CD4-positive, CD25-positive, alpha-beta regulatory T cell (primary cell): ENCODE measurements at regions not wholly inside any gene's neighbourhood (a gene's known extent, or its start where the extent isn't known, plus 50 kb on each side); places are given as distances from the start of the nearest gene placed in this dataset.

Experiments used
- ATAC-seq, 2 donors: fragments of 150-1000 bp; cut with Tn5 transposase; one replicate each; pipeline ENCODE4 v1.10.0; 2021; ENCODE audit warnings: low read depth in 2 of 2, moderate number of reproducible peaks in 2 of 2, moderate library complexity in 1 of 2
- DNase-seq, 3 donors: peaks; one replicate each; pipeline versions ENCODE4 v3.0.0 to v3.0.0-alpha.2; 2012 to 2022; ENCODE audit warnings: mixed read lengths in 1 of 3
- H3K27ac ChIP-seq: one replicate; pipeline ENCODE4 v1.7.0; 2013; ENCODE audit warnings: mild to moderate bottlenecking, low read length; ENCODE audit not compliant: insufficient read depth, poor library complexity, severe bottlenecking
- H3K27me3 ChIP-seq: one replicate; pipeline ENCODE4 v1.7.0; 2013; ENCODE audit warnings: low read length; ENCODE audit not compliant: control insufficient read depth, insufficient read depth
- H3K36me3 ChIP-seq: one replicate; pipeline ENCODE4 v1.7.0; 2013; ENCODE audit warnings: mild to moderate bottlenecking, low read length, moderate library complexity; ENCODE audit not compliant: control insufficient read depth, insufficient read depth
- H3K4me1 ChIP-seq: 2 replicates; pipeline ENCODE4 v1.7.0; 2013; ENCODE audit warnings: mild to moderate bottlenecking, low read length; ENCODE audit not compliant: insufficient read depth, control insufficient read depth, poor library complexity, severe bottlenecking
- H3K4me3 ChIP-seq: one replicate; pipeline ENCODE4 v1.7.0; 2013; ENCODE audit warnings: low read depth, mild to moderate bottlenecking, low read length, moderate library complexity
- H3K9me3 ChIP-seq, 2 experiments: 1 replicate in 1 of 2; 2 replicates in 1 of 2; pipeline ENCODE4 v1.7.0; 2013; ENCODE audit warnings: low read length in 2 of 2, mild to moderate bottlenecking in 1 of 2, moderate library complexity in 1 of 2; ENCODE audit not compliant: control insufficient read depth in 2 of 2
- H3K27ac Mint-ChIP-seq, 3 donors: one replicate each; pipeline ENCODE4 v1.8.0; 2020 to 2022; ENCODE audit warnings: mild to moderate bottlenecking in 3 of 3, mixed read lengths in 3 of 3, moderate library complexity in 2 of 3
- H3K27me3 Mint-ChIP-seq: one replicate; pipeline ENCODE4 v1.8.0; 2022; ENCODE audit warnings: mild to moderate bottlenecking, mixed read lengths
- H3K36me3 Mint-ChIP-seq: one replicate; pipeline ENCODE4 v1.8.0; 2020; ENCODE audit warnings: mixed read lengths
- H3K4me1 Mint-ChIP-seq, 4 donors: one replicate each; pipeline ENCODE4 v1.8.0; 2020 to 2022; ENCODE audit warnings: mixed read lengths in 4 of 4, mild to moderate bottlenecking in 1 of 4
- H3K4me3 Mint-ChIP-seq, 4 donors: one replicate each; pipeline ENCODE4 v1.8.0; 2020 to 2022; ENCODE audit warnings: mild to moderate bottlenecking in 4 of 4, mixed read lengths in 4 of 4, moderate library complexity in 3 of 4
- H3K9me3 Mint-ChIP-seq, 7 donors: one replicate each; pipeline ENCODE4 v1.8.0; 2020 to 2022; ENCODE audit warnings: mixed read lengths in 7 of 7, mild to moderate bottlenecking in 3 of 7, moderate library complexity in 2 of 7

DNA sequence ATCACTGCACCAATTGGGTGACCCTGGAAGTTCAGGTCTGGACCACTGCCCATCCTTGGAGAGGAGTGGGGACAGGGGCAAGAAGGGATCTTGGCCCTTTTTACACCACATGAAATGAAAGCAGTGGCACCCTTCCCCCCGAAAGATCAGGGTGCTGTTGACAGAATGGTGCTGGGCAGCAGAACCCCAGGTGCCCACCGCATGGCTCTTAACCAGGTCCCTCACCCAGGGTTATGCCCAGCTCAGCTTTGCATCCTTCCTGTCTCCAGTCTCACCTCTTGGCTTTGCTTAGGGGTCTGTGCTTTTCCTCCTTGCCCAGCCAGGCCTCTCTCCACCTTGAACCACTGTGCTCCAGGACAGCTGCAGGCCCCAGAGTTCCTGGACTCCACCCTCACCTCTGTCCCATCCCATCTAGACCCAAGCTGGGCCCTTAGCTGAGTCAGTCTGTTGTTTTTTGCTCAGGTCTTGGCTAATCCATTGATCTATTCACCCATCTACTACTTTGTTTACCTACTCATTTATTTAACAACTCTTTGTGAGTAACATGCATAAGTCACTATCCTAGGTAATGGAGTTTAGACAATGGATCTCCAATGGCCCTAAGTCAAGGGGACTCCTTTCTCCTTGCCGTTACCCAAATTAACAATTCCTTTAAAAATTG lies 77.1 kb upstream of the PRR23E start:
- peaks cover 15 to 20% of the 10 kb centered on the region in 2 experiments for H3K9me3 ChIP-seq
- Mint-ChIP-seq H3K9me3 (peaks cover 0 to 23% (median 5%) of the 10 kb centered on the region in 7 donors), H3K4me3 (peak overlapping the region in 1 of 4 donors; percentile 38), H3K36me3 (no peaks in the 10 kb centered on the region), H3K4me1 (no peaks in the 10 kb centered on the region), H3K27me3 (peaks cover 8% of the 10 kb centered on the region), H3K27ac (no peak overlapping the region)
- H3K4me1 ChIP-seq, result no peaks in the 10 kb centered on the region
- H3K27ac ChIP-seq, result no peak overlapping the region
- no peak for ATAC-seq
- no peak for DNase-seq
- no peaks in the 10 kb centered on the region for H3K27me3 ChIP-seq
- no peaks in the 10 kb centered on the region for H3K36me3 ChIP-seq
- H3K4me3 ChIP-seq, result no peak overlapping the region

DNA sequence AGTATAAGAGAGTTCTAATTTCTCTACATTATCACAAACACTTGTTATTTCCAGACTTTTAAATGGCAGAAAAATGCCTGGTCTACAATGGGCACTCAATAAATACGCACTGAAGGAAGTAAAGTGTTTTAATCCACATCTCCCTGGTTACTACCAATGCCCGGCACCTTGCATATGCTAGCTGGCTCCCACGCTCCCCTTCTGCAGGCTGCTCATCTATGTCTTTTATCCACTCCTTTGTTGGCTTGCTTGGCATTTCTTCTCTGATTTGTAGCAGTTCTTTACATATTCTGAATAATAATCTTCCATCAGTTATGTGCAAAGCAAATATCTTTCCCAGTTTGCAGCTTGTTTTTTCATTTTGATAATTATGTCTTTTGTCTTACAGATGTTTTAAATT lies 74.6 kb upstream of the PRR23E start:
- peaks cover 2% of the 10 kb centered on the region for H3K27me3 ChIP-seq
- no peaks in the 10 kb centered on the region for H3K36me3 ChIP-seq
- no peaks in the 10 kb centered on the region for H3K9me3 ChIP-seq
- ATAC-seq (no peak), DNase-seq (no peak)
- H3K27ac ChIP-seq, result no peak overlapping the region
- peaks cover 8% of the 10 kb centered on the region for H3K27me3 Mint-ChIP-seq
- H3K36me3 Mint-ChIP-seq, result no peaks in the 10 kb centered on the region
- no peak overlapping the region for H3K4me3 ChIP-seq
- no peaks in the 10 kb centered on the region for H3K4me1 Mint-ChIP-seq
- no peaks in the 10 kb centered on the region for H3K4me1 ChIP-seq
- no peak overlapping the region for H3K27ac Mint-ChIP-seq
- no peak overlapping the region for H3K4me3 Mint-ChIP-seq
- peaks cover 0 to 3% (median 0%) of the 10 kb centered on the region in 7 donors for H3K9me3 Mint-ChIP-seq

DNA sequence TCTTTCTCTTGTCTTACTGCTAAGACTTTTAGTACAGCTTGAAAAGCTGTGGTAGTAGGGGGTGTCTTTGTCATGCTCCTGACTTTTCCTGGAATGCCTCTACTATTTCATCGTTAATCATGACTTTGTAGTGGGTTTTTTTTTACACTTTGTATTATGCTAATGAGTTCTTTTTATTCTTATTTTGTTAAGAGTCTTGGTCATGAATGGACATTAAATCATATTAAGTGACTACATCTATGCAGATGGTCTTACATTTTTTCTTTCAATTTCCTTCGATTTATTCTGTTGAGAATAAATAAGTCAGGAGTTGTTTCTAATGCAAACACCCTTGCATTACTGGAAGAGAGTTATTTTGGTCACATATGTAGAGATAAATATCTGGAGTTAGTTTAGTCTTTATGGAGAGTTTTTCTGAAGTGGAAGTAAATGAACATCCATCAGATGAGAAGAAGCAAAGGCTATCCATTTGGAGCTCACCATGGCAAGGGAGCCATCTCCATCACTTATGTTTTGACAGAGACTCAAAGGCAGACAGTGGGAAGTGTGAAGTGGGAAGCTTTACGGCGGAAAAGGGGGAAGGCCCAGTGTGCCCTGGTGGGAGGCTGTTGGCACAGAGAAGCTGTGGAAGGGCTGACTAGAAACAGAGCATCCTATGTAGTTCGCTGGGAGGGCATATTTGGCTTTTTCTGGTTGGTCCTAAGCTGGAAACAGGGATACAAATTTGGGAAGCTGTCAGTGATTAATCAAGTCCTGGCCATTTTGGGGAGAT lies 73.1 kb upstream of the PRR23E start:
- H3K27me3 ChIP-seq, result peaks cover 2% of the 10 kb centered on the region
- H3K36me3 ChIP-seq, result no peaks in the 10 kb centered on the region
- no peaks in the 10 kb centered on the region for H3K4me1 ChIP-seq
- no peak for DNase-seq
- Mint-ChIP-seq H3K4me1 (no peaks in the 10 kb centered on the region), H3K27me3 (peaks cover 8% of the 10 kb centered on the region), H3K27ac (no peak overlapping the region), H3K9me3 (peaks cover 0 to 2% (median 0%) of the 10 kb centered on the region in 7 donors), H3K36me3 (no peaks in the 10 kb centered on the region), H3K4me3 (no peak overlapping the region)
- H3K9me3 ChIP-seq, result no peaks in the 10 kb centered on the region
- H3K4me3 ChIP-seq, result no peak overlapping the region
- no peak overlapping the region for H3K27ac ChIP-seq
- ATAC-seq, result no peak

DNA sequence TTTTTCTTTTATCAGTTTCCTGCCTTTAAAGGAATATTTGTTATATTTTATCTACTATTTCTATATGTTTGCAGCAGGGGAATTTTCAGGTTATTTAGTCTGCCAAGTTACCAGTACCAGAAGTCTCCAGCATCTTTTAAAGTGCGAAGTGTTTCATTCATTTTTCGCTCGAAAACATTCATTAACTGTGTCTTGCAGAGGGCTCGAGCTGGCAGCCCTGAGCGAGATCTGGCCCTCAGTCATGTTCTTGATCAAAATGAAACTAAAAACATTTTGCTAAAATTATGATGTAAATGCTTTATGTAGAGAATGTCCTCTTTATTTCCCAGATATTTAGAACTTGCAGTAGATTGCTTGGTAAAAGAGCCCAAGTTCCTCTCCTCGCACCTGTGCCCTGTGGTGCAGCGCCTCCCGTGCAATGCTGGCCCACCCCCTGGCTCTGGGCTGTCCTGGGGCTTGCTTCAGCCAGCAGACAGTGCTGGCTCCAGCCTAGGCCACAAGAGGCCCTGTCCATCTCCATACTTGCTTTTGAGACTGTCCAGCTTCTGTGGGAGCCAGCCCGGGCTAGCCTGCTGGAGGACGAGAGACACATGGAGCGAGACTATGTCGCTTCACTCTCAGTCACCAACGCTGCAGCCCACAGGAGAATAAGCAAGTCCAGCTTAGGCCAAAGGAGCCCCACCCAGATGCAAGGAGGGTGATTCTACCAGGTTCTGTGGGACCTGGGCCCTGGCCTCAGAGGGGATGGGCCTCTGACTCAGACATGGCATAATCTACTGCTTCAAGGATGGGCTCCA lies 71.9 kb upstream of the PRR23E start:
- Histone ChIP-seq H3K27ac (no peak overlapping the region), H3K27me3 (peaks cover 2% of the 10 kb centered on the region), H3K36me3 (no peaks in the 10 kb centered on the region), H3K4me3 (no peak overlapping the region), H3K9me3 (no peaks in the 10 kb centered on the region), H3K4me1 (no peaks in the 10 kb centered on the region)
- ATAC-seq (no peak), DNase-seq (no peak)
- no peaks in the 10 kb centered on the region for H3K4me1 Mint-ChIP-seq
- no peaks in the 10 kb centered on the region for H3K36me3 Mint-ChIP-seq
- peaks cover 0 to 2% (median 0%) of the 10 kb centered on the region in 7 donors for H3K9me3 Mint-ChIP-seq
- no peak overlapping the region for H3K4me3 Mint-ChIP-seq
- peaks cover 8% of the 10 kb centered on the region for H3K27me3 Mint-ChIP-seq
- H3K27ac Mint-ChIP-seq, result no peak overlapping the region

DNA sequence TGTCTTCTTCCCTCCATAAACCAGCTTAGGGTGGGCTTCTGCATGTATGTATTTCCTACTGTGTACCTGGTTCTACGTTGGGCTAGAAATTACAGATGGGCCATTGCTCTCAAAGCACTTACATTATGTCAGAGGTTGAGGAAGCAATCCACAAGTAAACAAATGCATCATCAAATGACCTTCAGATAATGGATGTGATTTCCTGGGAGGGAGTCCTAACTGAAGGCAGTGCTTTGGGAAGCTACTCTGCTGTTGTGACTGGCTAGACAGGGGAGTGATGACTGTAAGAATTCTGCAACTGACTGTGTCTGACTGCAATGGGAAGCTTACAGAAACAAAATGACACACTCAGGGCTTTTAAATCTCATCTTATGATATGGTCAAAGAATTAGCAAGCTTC lies 71.0 kb upstream of the PRR23E start:
- Mint-ChIP-seq H3K27ac (no peak overlapping the region), H3K4me1 (no peaks in the 10 kb centered on the region), H3K27me3 (peaks cover 8% of the 10 kb centered on the region), H3K9me3 (peaks cover 0 to 2% (median 0%) of the 10 kb centered on the region in 7 donors), H3K4me3 (no peak overlapping the region), H3K36me3 (no peaks in the 10 kb centered on the region)
- Histone ChIP-seq H3K36me3 (no peaks in the 10 kb centered on the region), H3K27me3 (peaks cover 2% of the 10 kb centered on the region), H3K4me1 (no peaks in the 10 kb centered on the region), H3K4me3 (no peak overlapping the region), H3K27ac (no peak overlapping the region), H3K9me3 (no peaks in the 10 kb centered on the region)
- no peak for DNase-seq
- ATAC-seq, result no peak

DNA sequence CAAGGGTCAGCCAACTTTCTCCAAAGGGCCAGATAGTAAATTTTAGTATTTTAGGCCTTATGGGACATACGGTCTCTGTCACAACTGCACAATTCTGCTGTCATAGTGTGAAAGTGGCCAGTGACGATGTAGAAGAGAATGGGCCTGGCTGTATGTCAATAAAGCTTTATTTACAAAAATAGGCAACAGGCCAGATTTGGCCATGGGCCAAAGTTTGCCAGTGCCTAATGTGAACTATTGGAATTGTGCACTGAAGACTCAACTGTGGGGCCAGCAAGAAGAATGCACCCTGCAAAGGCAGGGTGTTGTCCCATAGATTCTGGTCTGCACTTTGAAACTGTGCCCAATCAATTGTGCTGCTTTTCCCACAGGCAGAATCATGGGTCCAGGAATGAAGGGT lies 69.4 kb upstream of the PRR23E start:
- Mint-ChIP-seq H3K4me3 (no peak overlapping the region), H3K9me3 (peaks cover 0 to 1% (median 0%) of the 10 kb centered on the region in 7 donors), H3K4me1 (no peaks in the 10 kb centered on the region), H3K27ac (no peak overlapping the region), H3K36me3 (no peaks in the 10 kb centered on the region), H3K27me3 (peaks cover 5% of the 10 kb centered on the region)
- ATAC-seq (no peak), DNase-seq (no peak)
- Histone ChIP-seq H3K27me3 (peaks cover 2% of the 10 kb centered on the region), H3K9me3 (no peaks in the 10 kb centered on the region), H3K4me3 (no peak overlapping the region), H3K4me1 (no peaks in the 10 kb centered on the region), H3K27ac (no peak overlapping the region), H3K36me3 (no peaks in the 10 kb centered on the region)

DNA sequence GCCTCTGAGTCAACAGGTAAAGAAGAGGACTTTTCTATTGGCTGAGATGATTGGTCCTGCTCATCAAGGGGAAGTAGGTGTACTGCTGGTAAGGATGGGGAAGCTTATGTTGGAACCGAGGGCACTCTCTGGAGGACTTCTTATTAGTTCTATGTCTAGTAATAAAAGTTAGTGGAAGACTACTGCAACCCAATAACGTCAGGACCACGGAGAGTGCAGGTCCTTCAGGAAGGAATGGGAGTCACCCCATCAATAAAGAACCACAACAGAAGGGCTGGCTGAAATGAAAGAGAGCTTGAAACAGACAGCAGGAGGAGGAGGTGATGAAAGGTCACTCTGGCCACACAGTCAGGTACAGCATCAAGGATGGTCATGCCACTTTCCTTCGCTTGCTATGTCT lies 68.8 kb upstream of the PRR23E start:
- no peak overlapping the region for H3K4me3 Mint-ChIP-seq
- no peaks in the 10 kb centered on the region for H3K36me3 Mint-ChIP-seq
- H3K36me3 ChIP-seq, result no peaks in the 10 kb centered on the region
- H3K4me3 ChIP-seq, result no peak overlapping the region
- peaks cover 0 to 1% (median 0%) of the 10 kb centered on the region in 7 donors for H3K9me3 Mint-ChIP-seq
- no peak overlapping the region for H3K27ac Mint-ChIP-seq
- H3K27me3 Mint-ChIP-seq, result no peaks in the 10 kb centered on the region
- no peak overlapping the region for H3K27ac ChIP-seq
- peaks cover 2% of the 10 kb centered on the region for H3K27me3 ChIP-seq
- no peak for DNase-seq
- no peaks in the 10 kb centered on the region for H3K9me3 ChIP-seq
- no peaks in the 10 kb centered on the region for H3K4me1 ChIP-seq
- ATAC-seq, result no peak
- no peaks in the 10 kb centered on the region for H3K4me1 Mint-ChIP-seq
